ENCODE measurements at regions not wholly inside any gene's neighbourhood (a gene's known extent, or its start where the extent isn't known, plus 50 kb on each side); places are given as distances from the start of the nearest gene placed in this dataset.
"Not testable (repeated sequence)": the region's sequence is repeated elsewhere in the genome, so short reads cannot be mapped to it uniquely, and the experiment has no call there.

DNA sequence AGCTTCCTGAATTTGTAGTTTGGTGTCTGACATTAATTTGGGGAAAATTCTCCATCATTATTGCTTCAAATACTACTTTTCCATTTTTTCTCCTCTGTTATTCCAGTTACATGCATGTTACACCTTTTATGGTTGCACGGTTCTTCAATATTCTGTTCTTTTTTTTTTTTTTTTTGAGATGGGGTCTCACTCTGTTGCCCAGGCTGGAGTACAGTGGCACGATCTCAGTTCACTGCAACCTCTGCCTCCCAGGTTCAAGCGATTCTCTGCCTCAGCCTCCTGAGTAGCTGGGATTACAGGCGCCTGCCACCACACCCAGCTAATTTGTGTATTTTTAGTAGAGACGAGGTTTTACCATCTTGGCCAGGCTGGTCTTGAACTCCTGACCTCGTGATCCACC lies 109.4 kb upstream of the XIST start:
- TF ChIP-seq, protein P1, sequence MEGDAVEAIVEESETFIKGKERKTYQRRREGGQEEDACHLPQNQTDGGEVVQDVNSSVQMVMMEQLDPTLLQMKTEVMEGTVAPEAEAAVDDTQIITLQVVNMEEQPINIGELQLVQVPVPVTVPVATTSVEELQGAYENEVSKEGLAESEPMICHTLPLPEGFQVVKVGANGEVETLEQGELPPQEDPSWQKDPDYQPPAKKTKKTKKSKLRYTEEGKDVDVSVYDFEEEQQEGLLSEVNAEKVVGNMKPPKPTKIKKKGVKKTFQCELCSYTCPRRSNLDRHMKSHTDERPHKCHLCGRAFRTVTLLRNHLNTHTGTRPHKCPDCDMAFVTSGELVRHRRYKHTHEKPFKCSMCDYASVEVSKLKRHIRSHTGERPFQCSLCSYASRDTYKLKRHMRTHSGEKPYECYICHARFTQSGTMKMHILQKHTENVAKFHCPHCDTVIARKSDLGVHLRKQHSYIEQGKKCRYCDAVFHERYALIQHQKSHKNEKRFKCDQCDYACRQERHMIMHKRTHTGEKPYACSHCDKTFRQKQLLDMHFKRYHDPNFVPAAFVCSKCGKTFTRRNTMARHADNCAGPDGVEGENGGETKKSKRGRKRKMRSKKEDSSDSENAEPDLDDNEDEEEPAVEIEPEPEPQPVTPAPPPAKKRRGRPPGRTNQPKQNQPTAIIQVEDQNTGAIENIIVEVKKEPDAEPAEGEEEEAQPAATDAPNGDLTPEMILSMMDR (IDR thresholded peaks at IDR 0.05; ENCODE audit: low read depth, low read length, poor library complexity, severe bottlenecking), result not testable (repeated sequence)
- TF ChIP-seq EZH2phosphoT487 (IDR thresholded peaks at IDR 0.05; ENCODE audit: borderline replicate concordance, low read length), result not testable (repeated sequence)

Measured in DOHH2 (cell line).